HepG2 (cell line): ENCODE measurements at regions not wholly inside any gene's neighbourhood (a gene's known extent, or its start where the extent isn't known, plus 50 kb on each side); places are given as distances from the start of the nearest gene placed in this dataset.

Source experiments
- ATAC-seq: fragments of 200-7000 bp; cut with Tn5 transposase; 3 replicates; pipeline ENCODE4 v1.9.1; 2020; ENCODE audit warnings: mild to moderate bottlenecking, moderate library complexity
- BruUV-seq: library from RNA; stranded (reverse); fragments of 400-500 nt; replicated peaks from 2 replicates; lab custom pipeline; 2021; lab: Mats Ljungman, UMichigan
- CTCF ChIA-PET: fragments of 300-600 bp; formaldehyde crosslinking; extraction: SDS; loops from one replicate; lab custom pipeline; 2021; ENCODE audit warnings: low total read pairs, inconsistent platforms, low intra/inter-chr PET ratio; lab: Yijun Ruan, JAX
- POLR2A ChIA-PET: fragments of 350-600 bp; sonication (Branson Sonifier 250); formaldehyde crosslinking; loops from one replicate; lab custom pipeline; 2020; ENCODE audit warnings: antibody characterized with exemption, inconsistent platforms; lab: Yijun Ruan, JAX
- DNase-seq: peaks from one replicate; pipeline ENCODE4 v3.0.0-alpha.2; 2015; ENCODE audit warnings: low spot score
- FAIRE-seq: peaks from 3 replicates; lab custom pipeline; 2011; peaks lifted over from hg19 to GRCh38; lab: Jason Lieb, UNC
- H2AFZ ChIP-seq: one replicate; pipeline ENCODE4 v1.6.1; 2011; ENCODE audit warnings: low read length, inconsistent platforms
- H3K27ac ChIP-seq: fragments of 300-600 bp; 3 replicates; pipeline ENCODE4 v1.8.0; 2011; ENCODE audit warnings: mixed run types, mild to moderate bottlenecking, mixed read lengths, low read length, inconsistent platforms; ENCODE audit not compliant: insufficient read depth; ENCODE audit errors: extremely low read length
- H3K27me3 ChIP-seq, 2 experiments: fragments of 200-600 bp in 1 of 2; 2 replicates in 1 of 2; 3 replicates in 1 of 2; pipeline versions ENCODE4 v1.6.0 to v1.8.0; 2011; ENCODE audit warnings: low read length in 2 of 2, mild to moderate bottlenecking in 2 of 2, moderate library complexity in 2 of 2, inconsistent platforms in 1 of 2; ENCODE audit not compliant: insufficient read depth in 2 of 2, control insufficient read depth in 1 of 2
- H3K36me3 ChIP-seq, 2 experiments: fragments of 200-600 bp in 1 of 2; replicated peaks in 1 of 2; 2 replicates in 1 of 2; 3 replicates in 1 of 2; pipeline versions ENCODE4 v1.5.1 to v1.8.0; 2011; ENCODE audit warnings: low read length in 2 of 2, inconsistent platforms in 1 of 2; ENCODE audit not compliant: insufficient read depth in 2 of 2, control insufficient read depth in 1 of 2
- H3K4me1 ChIP-seq: 2 replicates; pipeline ENCODE4 v1.5.1; 2012; ENCODE audit warnings: low read length, inconsistent platforms; ENCODE audit not compliant: insufficient read depth
- H3K4me2 ChIP-seq: 2 replicates; pipeline ENCODE4 v1.6.0; 2011; ENCODE audit warnings: low read depth, low read length, inconsistent platforms
- H3K4me3 ChIP-seq, 3 experiments: fragments of 200-600 bp in 1 of 3; sonication (generic), shearing (Covaris generic) in 1 of 3; replicated peaks in 1 of 3; 2 replicates each; pipeline ENCODE4 v1.5.1; 2011 to 2016; ENCODE audit warnings: low read length in 3 of 3, inconsistent platforms in 2 of 3, low read depth in 2 of 3, mild to moderate bottlenecking in 2 of 3, control low read depth in 1 of 3, mixed read lengths in 1 of 3; ENCODE audit not compliant: insufficient read depth in 1 of 3
- H3K79me2 ChIP-seq: one replicate; pipeline ENCODE4 v1.6.1; 2011; ENCODE audit warnings: low read length, inconsistent platforms; ENCODE audit not compliant: insufficient read depth
- H3K9ac ChIP-seq: 2 replicates; pipeline ENCODE4 v1.6.0; 2011; ENCODE audit warnings: mild to moderate bottlenecking, low read depth, low read length, inconsistent platforms; ENCODE audit not compliant: insufficient read depth
- H3K9me3 ChIP-seq: 2 replicates; pipeline ENCODE4 v1.5.1; 2012; ENCODE audit warnings: mild to moderate bottlenecking, low read length
- H4K20me1 ChIP-seq: 2 replicates; pipeline ENCODE4 v1.6.0; 2011; ENCODE audit warnings: inconsistent platforms, mild to moderate bottlenecking, low read length, moderate library complexity; ENCODE audit not compliant: insufficient read depth
- CBX5 ChIP-seq: sonication (generic); formaldehyde crosslinking; IDR thresholded peaks from 2 replicates; pipeline ENCODE4 v1.4.0; 2020; ENCODE audit warnings: missing genetic modification reagents, borderline replicate concordance
- MAFF ChIP-seq: IDR thresholded peaks from 2 replicates; pipeline ENCODE4 v1.6.1; 2011; ENCODE audit warnings: low read depth, low read length, improper control_type of control experiment
- MAFK ChIP-seq, 2 experiments: IDR thresholded peaks in 1 of 2; conservative IDR thresholded peaks in 1 of 2; 2 replicates each; pipeline ENCODE4 v1.6.1; 2011; ENCODE audit warnings: improper control_type of control experiment in 2 of 2, low read length in 2 of 2
- MYC ChIP-seq: sonication (generic); formaldehyde crosslinking; IDR thresholded peaks from 2 replicates; pipeline ENCODE4 v1.9.0; 2021; ENCODE audit warnings: missing genetic modification reagents, borderline replicate concordance
- NRL ChIP-seq: sonication (generic); formaldehyde crosslinking; IDR thresholded peaks from 2 replicates; pipeline ENCODE4 v1.5.0; 2020; ENCODE audit warnings: missing genetic modification reagents, mild to moderate bottlenecking, moderate library complexity, borderline replicate concordance
- RXRB ChIP-seq: IDR thresholded peaks from 2 replicates; pipeline ENCODE4 v1.6.1; 2016; ENCODE audit warnings: borderline replicate concordance, missing genetic modification reagents, missing compliant biosample characterization
- ZNF296 ChIP-seq: sonication (generic); formaldehyde crosslinking; conservative IDR thresholded peaks from 2 replicates; pipeline ENCODE4 v1.5.0; 2020; ENCODE audit warnings: mild to moderate bottlenecking, missing genetic modification reagents
- WGBS: methylation state at CpG from one replicate; pipeline ENCODE4 v1.1.6; 2017; ENCODE audit warnings: low lambda C conversion rate; 5-methylcytosine and 5-hydroxymethylcytosine counted together
- in situ Hi-C: cut with HindIII; loops from 2 replicates; pipeline ENCODE4 v1.10.0; 2017; ENCODE audit warnings: low pct_unique_long_range_greater_than_20kb; ENCODE audit not compliant: extremely low pct_ligation_motif_present
- intact Hi-C: fragments of 100-400 bp; cut with micrococcal nuclease; formaldehyde crosslinking; loops from one replicate; pipeline ENCODE4 v1.10.0; 2022; ENCODE audit not compliant: unreplicated experiment
- TF ChIP-seq, protein P1 (sequence below): IDR thresholded peaks from 2 replicates; pipeline ENCODE4 v1.6.1; 2012; ENCODE audit warnings: low read length, improper control_type of control experiment

- TF ChIP-seq, protein P1, sequence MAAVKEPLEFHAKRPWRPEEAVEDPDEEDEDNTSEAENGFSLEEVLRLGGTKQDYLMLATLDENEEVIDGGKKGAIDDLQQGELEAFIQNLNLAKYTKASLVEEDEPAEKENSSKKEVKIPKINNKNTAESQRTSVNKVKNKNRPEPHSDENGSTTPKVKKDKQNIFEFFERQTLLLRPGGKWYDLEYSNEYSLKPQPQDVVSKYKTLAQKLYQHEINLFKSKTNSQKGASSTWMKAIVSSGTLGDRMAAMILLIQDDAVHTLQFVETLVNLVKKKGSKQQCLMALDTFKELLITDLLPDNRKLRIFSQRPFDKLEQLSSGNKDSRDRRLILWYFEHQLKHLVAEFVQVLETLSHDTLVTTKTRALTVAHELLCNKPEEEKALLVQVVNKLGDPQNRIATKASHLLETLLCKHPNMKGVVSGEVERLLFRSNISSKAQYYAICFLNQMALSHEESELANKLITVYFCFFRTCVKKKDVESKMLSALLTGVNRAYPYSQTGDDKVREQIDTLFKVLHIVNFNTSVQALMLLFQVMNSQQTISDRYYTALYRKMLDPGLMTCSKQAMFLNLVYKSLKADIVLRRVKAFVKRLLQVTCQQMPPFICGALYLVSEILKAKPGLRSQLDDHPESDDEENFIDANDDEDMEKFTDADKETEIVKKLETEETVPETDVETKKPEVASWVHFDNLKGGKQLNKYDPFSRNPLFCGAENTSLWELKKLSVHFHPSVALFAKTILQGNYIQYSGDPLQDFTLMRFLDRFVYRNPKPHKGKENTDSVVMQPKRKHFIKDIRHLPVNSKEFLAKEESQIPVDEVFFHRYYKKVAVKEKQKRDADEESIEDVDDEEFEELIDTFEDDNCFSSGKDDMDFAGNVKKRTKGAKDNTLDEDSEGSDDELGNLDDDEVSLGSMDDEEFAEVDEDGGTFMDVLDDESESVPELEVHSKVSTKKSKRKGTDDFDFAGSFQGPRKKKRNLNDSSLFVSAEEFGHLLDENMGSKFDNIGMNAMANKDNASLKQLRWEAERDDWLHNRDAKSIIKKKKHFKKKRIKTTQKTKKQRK: no peak
- no peak for TF ChIP-seq ZNF296 (CRISPR knock-in tag)
- no peak for TF ChIP-seq MYC
- no peak for TF ChIP-seq NRL (CRISPR knock-in tag)
- TF ChIP-seq RXRB (CRISPR knock-in tag): no peak
Observed at GRCh38 chr2:122138561-122138960, 383.1 kb downstream of the TSN start (continued).

GRCh38 chr2:122139739-122140420, 384.4 kb downstream of the TSN start:
- Histone ChIP-seq H3K9me3 (no peaks in the 10 kb centered on the region), H3K27ac (no peak overlapping the region), H3K4me1 (no peaks in the 10 kb centered on the region), H2AFZ (no peak overlapping the region), H3K4me3 (no peak overlapping the region), H4K20me1 (no peaks in the 10 kb centered on the region), H3K9ac (no peak overlapping the region)
- WGBS: 15% methylated on average over 11 of the region's 11 CpGs
- ATAC-seq (no peak), FAIRE-seq (no peak)
- in situ Hi-C loops: loop anchor here (10.0 kb wide), 1 partner anchor 165 kb away; no protein-coding TSS in a partner anchor
- TF ChIP-seq MAFK (conservative IDR thresholded peaks at IDR 0.05 in 1 of 2, IDR thresholded peaks at IDR 0.05 in 1 of 2; ENCODE audit: low read length in 2 of 2) (peak; percentile 89 to 91), CBX5 (CRISPR knock-in tag) (no peak), MAFF (peak; percentile 88)
- TF ChIP-seq, all 625 proteins: peak for 2
- no peak for DNase-seq
- ChIA-PET CTCF (no interaction called here), POLR2A (no interaction called here)
- H3K4me2 ChIP-seq: no peak overlapping the region
- H3K36me3 ChIP-seq: no peaks in the 10 kb centered on the region
- no peaks in the 10 kb centered on the region for H3K27me3 ChIP-seq
- no TSS peak for BruUV-seq
- no peaks in the 10 kb centered on the region for H3K79me2 ChIP-seq
- intact Hi-C loops: no loop called here
